Suprapubic skin (tissue), 3 donors: ENCODE measurements at regions not wholly inside any gene's neighbourhood (a gene's known extent, or its start where the extent isn't known, plus 50 kb on each side); places are given as distances from the start of the nearest gene placed in this dataset.

Source experiments
- CTCF ChIP-seq, 2 donors: fragments of 200-600 bp in 1 of 2; fragments of 450-650 bp in 1 of 2; sonication (generic) in 1 of 2; IDR thresholded peaks; one replicate each; pipeline ENCODE4 v1.5.1; 2016 to 2019; ENCODE audit warnings: antibody characterized with exemption in 2 of 2, mild to moderate bottlenecking in 1 of 2, moderate library complexity in 1 of 2
- POLR2A ChIP-seq, 2 donors: fragments of 450-650 bp; IDR thresholded peaks; one replicate each; pipeline ENCODE4 v1.6.1; 2017; ENCODE audit warnings: antibody characterized with exemption in 2 of 2, mild to moderate bottlenecking in 2 of 2, moderate library complexity in 2 of 2

DNA sequence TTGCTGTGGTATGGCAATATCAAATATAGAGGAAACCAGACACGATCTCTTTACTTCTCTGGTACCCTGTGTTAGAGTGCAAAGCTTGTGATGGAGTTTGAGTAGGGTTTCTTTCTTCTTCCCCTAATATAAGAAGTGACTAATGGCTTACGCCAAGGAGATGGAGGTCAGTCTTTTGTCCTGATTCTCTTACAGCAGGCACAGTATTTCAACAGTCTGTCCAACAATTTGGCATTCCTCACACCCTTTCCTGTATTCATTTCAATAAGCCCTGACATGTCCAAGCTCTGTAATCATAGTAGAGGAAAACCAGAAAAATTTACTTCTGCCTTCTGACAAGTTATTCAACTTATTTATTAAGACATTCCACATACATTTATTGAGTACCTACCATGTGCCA is 546.2 kb downstream of the TMEM135 start:
- TF ChIP-seq POLR2A (IDR thresholded peaks at IDR 0.05) (no peak), CTCF (IDR thresholded peaks at IDR 0.05) (no peak)
